HEK293 (cell line): ENCODE measurements at regions not wholly inside any gene's neighbourhood (a gene's known extent, or its start where the extent isn't known, plus 50 kb on each side); places are given as distances from the start of the nearest gene placed in this dataset.
"Not testable (repeated sequence)": the region's sequence is repeated elsewhere in the genome, so short reads cannot be mapped to it uniquely, and the experiment has no call there.

ENCODE experiments used
- CTCF ChIA-PET: fragments of 350-600 bp; formaldehyde crosslinking; extraction: SDS; loops from one replicate; lab custom pipeline; 2021; ENCODE audit warnings: antibody characterized with exemption; lab: Yijun Ruan, JAX
- POLR2A ChIA-PET: fragments of 300-600 bp; formaldehyde crosslinking; extraction: SDS; loops from one replicate; lab custom pipeline; 2020; ENCODE audit warnings: antibody characterized with exemption, inconsistent platforms; lab: Yijun Ruan, JAX
- H3K27ac ChIP-seq: fragments of 200-500 bp; sonication (Bioruptor generic); 2 replicates; pipeline ENCODE4 v1.5.1; 2014; ENCODE audit warnings: low read depth, low read length, control low read depth, inconsistent platforms; ENCODE audit errors: extremely low read depth
- H3K36me3 ChIP-seq, 2 experiments: fragments of 200-500 bp in 1 of 2; sonication (Bioruptor generic) in 1 of 2; 1 replicate in 1 of 2; 2 replicates in 1 of 2; pipeline ENCODE4 v1.5.1; 2014 to 2017; ENCODE audit warnings: inconsistent platforms in 2 of 2, low read length in 2 of 2; ENCODE audit not compliant: control insufficient read depth in 2 of 2, insufficient read depth in 1 of 2
- H3K4me1 ChIP-seq: fragments of 200-500 bp; sonication (Bioruptor generic); 2 replicates; pipeline ENCODE4 v1.5.1; 2014; ENCODE audit warnings: mild to moderate bottlenecking, low read length, inconsistent platforms; ENCODE audit not compliant: control insufficient read depth, insufficient read depth
- H3K4me3 ChIP-seq: 2 replicates; pipeline ENCODE4 v1.5.1; 2011; ENCODE audit warnings: low read depth, mild to moderate bottlenecking, control low read depth, low read length, moderate library complexity
- H3K9me3 ChIP-seq: fragments of 200-500 bp; sonication (Bioruptor generic); 2 replicates; pipeline ENCODE4 v1.5.1; 2014; ENCODE audit warnings: low read depth, low read length, inconsistent platforms; ENCODE audit not compliant: control insufficient read depth, insufficient read depth
- TF ChIP-seq, protein P1 (sequence below): fragments of 450-650 bp; formaldehyde crosslinking; IDR thresholded peaks from 2 replicates; pipeline ENCODE4 v1.5.1; 2016; ENCODE audit warnings: missing biosample characterization, missing genetic modification characterization, low read depth

GRCh38 chr15:20339086-20339791 lies 202.4 kb downstream of the GOLGA6L6 start:
- H3K4me1 ChIP-seq, H3K4me3 ChIP-seq, POLR2A ChIA-PET, H3K36me3 ChIP-seq, CTCF ChIA-PET, H3K27ac ChIP-seq, H3K9me3 ChIP-seq: not testable (repeated sequence)

DNA sequence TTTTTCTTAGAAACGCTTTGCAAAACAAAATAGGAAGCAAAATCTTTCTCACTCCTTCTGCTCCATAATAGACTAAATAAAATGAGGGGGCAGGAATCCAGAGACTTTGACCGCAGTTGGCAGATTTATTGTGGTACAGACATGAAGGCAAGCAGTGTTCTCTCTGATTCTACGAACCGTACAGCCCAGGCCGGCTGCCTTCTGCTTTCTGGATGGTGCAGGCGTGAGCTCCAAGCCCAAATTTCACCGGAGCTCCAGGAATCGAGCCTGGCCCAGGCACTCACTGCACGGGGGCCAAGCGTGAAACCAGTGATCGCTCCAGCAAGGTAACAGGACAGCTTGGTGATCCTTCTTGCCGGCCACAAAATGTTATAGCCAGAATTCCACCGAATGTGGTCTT lies 202.9 kb downstream of the GOLGA6L6 start:
- POLR2A ChIA-PET, CTCF ChIA-PET: not testable (repeated sequence)

DNA sequence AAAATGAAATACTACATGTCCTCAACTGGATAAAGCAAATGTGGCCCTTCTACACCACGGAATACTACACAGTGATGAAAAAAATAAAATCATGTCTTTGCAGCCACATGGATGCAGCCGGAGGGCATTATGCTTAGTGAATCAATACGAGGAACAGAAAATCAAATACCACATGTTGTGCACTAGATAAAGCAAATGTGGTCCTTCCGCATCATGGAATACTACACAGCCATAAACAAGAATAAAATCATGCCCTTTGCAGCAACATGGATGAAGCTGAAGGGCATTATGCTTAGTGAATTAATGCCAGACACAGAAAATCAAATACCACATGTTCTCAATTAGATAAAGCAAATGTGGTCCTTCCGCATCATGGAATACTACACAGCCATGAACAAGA lies 204.4 kb downstream of the GOLGA6L6 start:
- H3K9me3 ChIP-seq: not testable (repeated sequence)

More for the DNA sequence above, 202.9 kb downstream of the GOLGA6L6 start:
- not testable (repeated sequence) for H3K36me3 ChIP-seq, H3K4me1 ChIP-seq, H3K4me3 ChIP-seq, H3K9me3 ChIP-seq, H3K27ac ChIP-seq

GRCh38 chr15:20334451-20334850 lies 207.1 kb downstream of the GOLGA6L6 start:
- H3K27ac ChIP-seq, H3K36me3 ChIP-seq, H3K4me3 ChIP-seq, CTCF ChIA-PET, H3K9me3 ChIP-seq, POLR2A ChIA-PET, H3K4me1 ChIP-seq: not testable (repeated sequence)

More for the DNA sequence above, 204.4 kb downstream of the GOLGA6L6 start:
- H3K4me3 ChIP-seq, CTCF ChIA-PET, H3K27ac ChIP-seq, H3K36me3 ChIP-seq, H3K4me1 ChIP-seq, POLR2A ChIA-PET: not testable (repeated sequence)

GRCh38 chr15:20325751-20326150 lies 215.8 kb downstream of the GOLGA6L6 start:
- H3K4me3 ChIP-seq, H3K36me3 ChIP-seq, H3K27ac ChIP-seq, H3K9me3 ChIP-seq, H3K4me1 ChIP-seq, CTCF ChIA-PET, POLR2A ChIA-PET: not testable (repeated sequence)

DNA sequence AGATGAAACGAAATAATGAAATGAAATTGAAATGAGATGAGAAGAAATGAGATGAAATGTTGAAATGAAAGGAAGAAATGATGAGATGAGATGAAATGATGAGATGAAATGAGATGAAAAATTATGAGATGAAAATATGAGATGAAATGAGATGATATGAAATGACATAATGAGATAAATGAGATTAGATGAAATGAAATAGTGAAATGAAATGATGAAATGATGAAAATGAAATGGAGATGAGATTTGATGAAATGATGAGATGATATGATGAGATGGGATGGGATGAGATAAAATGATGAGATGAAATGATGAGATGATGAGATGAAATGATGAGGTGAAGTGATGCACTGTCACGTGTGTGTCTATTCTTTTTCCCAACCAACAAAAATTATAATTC lies 224.5 kb downstream of the GOLGA6L6 start:
- POLR2A ChIA-PET, H3K36me3 ChIP-seq, H3K4me1 ChIP-seq, CTCF ChIA-PET, H3K27ac ChIP-seq, H3K4me3 ChIP-seq, H3K9me3 ChIP-seq: not testable (repeated sequence)
- TF ChIP-seq, protein P1, sequence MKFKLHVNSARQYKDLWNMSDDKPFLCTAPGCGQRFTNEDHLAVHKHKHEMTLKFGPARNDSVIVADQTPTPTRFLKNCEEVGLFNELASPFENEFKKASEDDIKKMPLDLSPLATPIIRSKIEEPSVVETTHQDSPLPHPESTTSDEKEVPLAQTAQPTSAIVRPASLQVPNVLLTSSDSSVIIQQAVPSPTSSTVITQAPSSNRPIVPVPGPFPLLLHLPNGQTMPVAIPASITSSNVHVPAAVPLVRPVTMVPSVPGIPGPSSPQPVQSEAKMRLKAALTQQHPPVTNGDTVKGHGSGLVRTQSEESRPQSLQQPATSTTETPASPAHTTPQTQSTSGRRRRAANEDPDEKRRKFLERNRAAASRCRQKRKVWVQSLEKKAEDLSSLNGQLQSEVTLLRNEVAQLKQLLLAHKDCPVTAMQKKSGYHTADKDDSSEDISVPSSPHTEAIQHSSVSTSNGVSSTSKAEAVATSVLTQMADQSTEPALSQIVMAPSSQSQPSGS (tag by site-specific recombination): peak; percentile 82

- H3K36me3 ChIP-seq, H3K9me3 ChIP-seq, H3K27ac ChIP-seq, H3K4me1 ChIP-seq, CTCF ChIA-PET, H3K4me3 ChIP-seq, POLR2A ChIA-PET: not testable (repeated sequence)
Measured at GRCh38 chr15:20311014-20311680, 230.5 kb downstream of the GOLGA6L6 start.
